Testis (tissue), 2 donors: ENCODE measurements at regions not wholly inside any gene's neighbourhood (a gene's known extent, or its start where the extent isn't known, plus 50 kb on each side); places are given as distances from the start of the nearest gene placed in this dataset.

Experiments used
- POLR2A ChIP-seq: fragments of 450-650 bp; IDR thresholded peaks from one replicate; pipeline ENCODE4 v1.6.1; 2017; ENCODE audit warnings: antibody characterized with exemption, mild to moderate bottlenecking, moderate library complexity
- TF ChIP-seq, protein P1 (sequence below), 3 experiments: fragments of 450-650 bp in 2 of 3; fragments of 200-600 bp in 1 of 3; sonication (generic) in 1 of 3; IDR thresholded peaks; one replicate each; pipeline ENCODE4 v1.5.1; 2016 to 2019; ENCODE audit warnings: antibody characterized with exemption in 3 of 3, mild to moderate bottlenecking in 2 of 3, moderate library complexity in 1 of 3

DNA sequence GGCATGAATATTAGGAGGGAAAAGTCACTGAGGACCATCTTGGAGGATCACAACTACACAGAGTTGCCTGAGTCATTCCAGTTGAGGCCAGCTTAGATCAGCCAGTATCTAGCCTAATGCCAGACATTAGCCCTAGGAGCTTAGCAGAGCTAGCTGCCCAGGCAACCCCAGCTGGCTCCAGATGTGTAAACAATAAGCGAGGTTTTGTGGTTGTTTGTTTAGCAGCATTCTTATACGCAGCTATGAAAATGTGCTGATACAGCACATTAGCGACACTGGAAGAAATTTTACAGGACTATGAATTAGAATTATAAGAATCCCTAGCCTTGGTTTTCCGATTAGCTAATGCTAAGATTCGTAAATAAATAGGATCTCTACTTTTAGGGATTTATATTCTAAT lies 59.3 kb downstream of the BTBD3 start:
- TF ChIP-seq, protein P1, sequence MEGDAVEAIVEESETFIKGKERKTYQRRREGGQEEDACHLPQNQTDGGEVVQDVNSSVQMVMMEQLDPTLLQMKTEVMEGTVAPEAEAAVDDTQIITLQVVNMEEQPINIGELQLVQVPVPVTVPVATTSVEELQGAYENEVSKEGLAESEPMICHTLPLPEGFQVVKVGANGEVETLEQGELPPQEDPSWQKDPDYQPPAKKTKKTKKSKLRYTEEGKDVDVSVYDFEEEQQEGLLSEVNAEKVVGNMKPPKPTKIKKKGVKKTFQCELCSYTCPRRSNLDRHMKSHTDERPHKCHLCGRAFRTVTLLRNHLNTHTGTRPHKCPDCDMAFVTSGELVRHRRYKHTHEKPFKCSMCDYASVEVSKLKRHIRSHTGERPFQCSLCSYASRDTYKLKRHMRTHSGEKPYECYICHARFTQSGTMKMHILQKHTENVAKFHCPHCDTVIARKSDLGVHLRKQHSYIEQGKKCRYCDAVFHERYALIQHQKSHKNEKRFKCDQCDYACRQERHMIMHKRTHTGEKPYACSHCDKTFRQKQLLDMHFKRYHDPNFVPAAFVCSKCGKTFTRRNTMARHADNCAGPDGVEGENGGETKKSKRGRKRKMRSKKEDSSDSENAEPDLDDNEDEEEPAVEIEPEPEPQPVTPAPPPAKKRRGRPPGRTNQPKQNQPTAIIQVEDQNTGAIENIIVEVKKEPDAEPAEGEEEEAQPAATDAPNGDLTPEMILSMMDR (IDR thresholded peaks at IDR 0.05) = no peak
- TF ChIP-seq POLR2A = no peak
